HUES48 (cell line): ENCODE measurements at regions not wholly inside any gene's neighbourhood (a gene's known extent, or its start where the extent isn't known, plus 50 kb on each side); places are given as distances from the start of the nearest gene placed in this dataset.

Experiments used
- H3K27ac ChIP-seq: one replicate; pipeline ENCODE4 v1.7.0; 2013; ENCODE audit warnings: low read depth, low read length, inconsistent platforms
- H3K27me3 ChIP-seq: 2 replicates; pipeline ENCODE4 v1.6.1; 2013; ENCODE audit warnings: mild to moderate bottlenecking, low read length; ENCODE audit not compliant: control insufficient read depth, insufficient read depth
- H3K36me3 ChIP-seq: 2 replicates; pipeline ENCODE4 v1.6.1; 2013; ENCODE audit warnings: low read length; ENCODE audit not compliant: control insufficient read depth, insufficient read depth
- H3K4me1 ChIP-seq: 2 replicates; pipeline ENCODE4 v1.6.1; 2013; ENCODE audit warnings: mild to moderate bottlenecking, low read length; ENCODE audit not compliant: control insufficient read depth, insufficient read depth
- H3K4me3 ChIP-seq: 2 replicates; pipeline ENCODE4 v1.5.1; 2013; ENCODE audit warnings: mild to moderate bottlenecking, low read depth, low read length
- H3K9ac ChIP-seq: 2 replicates; pipeline ENCODE4 v1.6.1; 2013; ENCODE audit warnings: mild to moderate bottlenecking, low read depth, low read length, moderate library complexity
- H3K9me3 ChIP-seq: 2 replicates; pipeline ENCODE4 v1.6.1; 2013; ENCODE audit warnings: low read length; ENCODE audit not compliant: control insufficient read depth, insufficient read depth

DNA sequence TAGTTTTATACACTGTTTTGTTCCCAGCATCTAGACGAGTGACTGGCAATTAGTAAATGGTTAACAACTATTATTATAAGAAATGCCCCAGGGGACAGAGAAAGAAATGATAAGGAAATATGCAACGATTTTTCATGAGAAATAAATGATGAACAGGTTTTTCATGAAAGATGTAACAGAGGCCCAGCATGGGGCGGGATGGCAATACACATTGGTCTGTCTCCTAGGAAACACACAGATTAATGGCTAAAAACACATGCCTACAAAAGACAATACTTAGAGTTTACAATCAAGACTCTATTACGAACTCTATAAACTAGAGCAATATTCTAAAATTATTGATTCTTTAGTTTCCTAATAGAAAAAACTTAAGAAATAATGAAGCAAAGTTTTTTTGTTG lies 441.5 kb upstream of the CDH9 start:
- Histone ChIP-seq H3K27ac (no peak overlapping the region), H3K27me3 (no peaks in the 10 kb centered on the region)

DNA sequence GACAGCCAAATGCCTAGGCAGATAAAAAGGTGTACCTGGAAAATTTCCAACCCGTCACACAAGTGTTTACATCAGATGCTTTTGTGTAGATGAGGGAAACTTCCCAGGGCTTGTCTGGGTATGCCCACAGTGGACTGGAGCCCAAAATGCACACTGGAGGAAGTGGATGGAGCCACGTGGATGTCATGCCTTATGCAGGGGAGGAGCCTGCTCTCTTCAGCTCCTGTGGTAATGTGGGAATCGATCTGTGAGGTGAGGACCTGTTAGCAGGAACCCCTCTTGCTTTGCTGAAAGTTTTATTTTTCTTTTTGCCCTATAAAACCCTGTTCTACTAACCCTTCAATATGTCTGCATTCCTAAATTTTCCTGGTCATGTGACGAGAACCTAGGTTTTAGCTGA lies 439.2 kb upstream of the CDH9 start:
- Histone ChIP-seq H3K27me3 (no peaks in the 10 kb centered on the region), H3K9me3 (peaks cover 35% of the 10 kb centered on the region), H3K36me3 (peaks cover 46% of the 10 kb centered on the region), H3K9ac (no peak overlapping the region), H3K4me3 (no peak overlapping the region), H3K27ac (no peak overlapping the region), H3K4me1 (no peaks in the 10 kb centered on the region)

More for the DNA sequence above, 441.5 kb upstream of the CDH9 start:
- Histone ChIP-seq H3K9ac (no peak overlapping the region), H3K9me3 (peaks cover 27% of the 10 kb centered on the region), H3K36me3 (peaks cover 36% of the 10 kb centered on the region), H3K4me1 (no peaks in the 10 kb centered on the region), H3K4me3 (no peak overlapping the region)

DNA sequence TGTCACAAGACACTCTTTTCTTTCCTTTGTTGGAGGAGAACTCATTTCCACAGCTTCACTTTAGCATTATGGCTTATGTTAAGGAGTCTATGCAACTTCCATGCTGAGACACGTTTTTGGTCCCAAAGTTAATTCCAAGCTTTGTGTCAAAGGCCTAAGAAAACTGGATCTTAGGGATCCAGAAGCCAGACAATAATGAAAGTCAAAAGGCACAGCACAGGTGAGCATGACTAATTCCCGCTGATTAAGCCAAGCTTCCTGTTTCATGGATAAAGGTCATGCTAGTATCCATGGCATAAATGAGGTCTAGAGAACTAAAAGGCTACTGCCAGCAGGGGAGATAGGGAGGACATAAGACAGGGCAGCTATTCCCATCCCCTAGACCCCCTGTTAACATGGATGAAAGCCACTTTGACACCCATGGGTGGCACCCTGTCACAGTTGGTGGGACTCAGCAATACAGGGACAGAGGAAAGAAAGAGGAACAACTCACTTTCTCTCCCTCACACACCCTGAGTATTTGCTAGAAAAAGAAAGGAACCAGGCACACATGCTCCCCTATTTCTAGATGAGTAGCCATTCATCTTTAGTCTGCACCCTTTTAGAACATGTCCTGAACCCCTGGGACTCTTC lies 438.1 kb upstream of the CDH9 start:
- peaks cover 35% of the 10 kb centered on the region for H3K9me3 ChIP-seq

DNA sequence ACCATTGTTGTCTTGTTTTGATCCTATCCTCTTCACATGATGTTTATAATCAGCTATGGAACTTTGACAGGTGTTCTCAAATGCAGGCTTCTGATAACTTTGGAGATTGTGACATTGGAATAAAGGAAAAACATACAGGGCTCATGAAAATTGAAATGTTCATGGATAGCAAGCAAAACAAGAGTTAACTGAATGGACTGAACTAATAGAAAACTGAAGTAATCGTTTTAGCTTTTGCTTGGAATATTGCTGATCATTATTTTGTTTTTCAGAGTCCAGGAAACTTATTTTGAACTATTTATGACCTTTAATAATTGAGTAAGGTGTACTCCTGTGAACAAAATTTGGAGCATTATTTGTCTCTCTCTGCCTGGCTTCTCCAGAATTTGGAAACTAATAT lies 436.7 kb upstream of the CDH9 start:
- Histone ChIP-seq H3K9me3 (peaks cover 35% of the 10 kb centered on the region), H3K36me3 (peaks cover 46% of the 10 kb centered on the region), H3K4me3 (peak overlapping the region; percentile 82), H3K27ac (no peak overlapping the region), H3K9ac (no peak overlapping the region), H3K27me3 (no peaks in the 10 kb centered on the region), H3K4me1 (peaks cover 8% of the 10 kb centered on the region; the same call in 1 of the 2 replicates)

More for the DNA sequence above, 438.1 kb upstream of the CDH9 start:
- Histone ChIP-seq H3K4me1 (peaks cover 5% of the 10 kb centered on the region; the same call in 1 of the 2 replicates), H3K27ac (no peak overlapping the region), H3K27me3 (no peaks in the 10 kb centered on the region), H3K4me3 (peak overlapping the region; percentile 82; the same call in 1 of the 2 replicates), H3K9ac (no peak overlapping the region), H3K36me3 (peaks cover 46% of the 10 kb centered on the region)

DNA sequence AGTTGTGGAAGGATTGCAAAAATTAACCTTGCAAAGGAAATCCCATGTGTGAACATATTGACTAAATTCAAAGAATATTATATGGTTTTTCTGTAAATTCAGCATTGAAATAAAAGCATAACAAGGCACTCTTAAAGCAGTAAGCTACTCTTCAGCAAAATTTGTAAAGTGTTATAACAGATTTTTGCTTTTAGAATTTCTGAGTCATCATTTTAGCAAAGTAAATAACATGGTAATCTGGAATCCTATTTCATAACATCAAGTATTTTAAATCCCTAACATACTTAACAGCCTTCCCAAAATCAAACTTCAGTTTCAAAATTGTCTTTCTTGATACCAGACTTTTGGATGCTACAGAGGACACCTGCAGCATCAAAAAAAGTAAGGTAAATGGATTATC lies 436.0 kb upstream of the CDH9 start:
- Histone ChIP-seq H3K36me3 (peaks cover 46% of the 10 kb centered on the region), H3K9me3 (peaks cover 35% of the 10 kb centered on the region), H3K27ac (no peak overlapping the region), H3K4me1 (peaks cover 8% of the 10 kb centered on the region; the same call in 1 of the 2 replicates), H3K4me3 (peak overlapping the region; percentile 82), H3K9ac (peak overlapping the region; percentile 92), H3K27me3 (no peaks in the 10 kb centered on the region)

DNA sequence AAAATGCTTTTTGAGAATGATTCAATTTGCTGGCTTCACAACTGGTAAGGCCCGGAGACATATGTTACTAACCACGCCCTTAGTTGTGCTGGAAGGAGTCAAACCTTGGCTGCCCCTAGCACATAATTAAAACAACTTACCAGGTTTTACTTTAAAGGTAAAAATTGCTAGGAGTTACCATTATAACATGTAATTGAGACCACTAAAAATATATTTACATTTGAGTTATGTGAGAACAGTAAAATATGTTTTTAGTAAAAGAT lies 435.6 kb upstream of the CDH9 start:
- peaks cover 46% of the 10 kb centered on the region for H3K36me3 ChIP-seq
- H3K27me3 ChIP-seq, result no peaks in the 10 kb centered on the region
- H3K9ac ChIP-seq, result peak overlapping the region; percentile 92
- peaks cover 35% of the 10 kb centered on the region for H3K9me3 ChIP-seq
- peaks cover 8% of the 10 kb centered on the region; the same call in 1 of the 2 replicates for H3K4me1 ChIP-seq
- peak overlapping the region; percentile 82 for H3K4me3 ChIP-seq
- no peak overlapping the region for H3K27ac ChIP-seq

DNA sequence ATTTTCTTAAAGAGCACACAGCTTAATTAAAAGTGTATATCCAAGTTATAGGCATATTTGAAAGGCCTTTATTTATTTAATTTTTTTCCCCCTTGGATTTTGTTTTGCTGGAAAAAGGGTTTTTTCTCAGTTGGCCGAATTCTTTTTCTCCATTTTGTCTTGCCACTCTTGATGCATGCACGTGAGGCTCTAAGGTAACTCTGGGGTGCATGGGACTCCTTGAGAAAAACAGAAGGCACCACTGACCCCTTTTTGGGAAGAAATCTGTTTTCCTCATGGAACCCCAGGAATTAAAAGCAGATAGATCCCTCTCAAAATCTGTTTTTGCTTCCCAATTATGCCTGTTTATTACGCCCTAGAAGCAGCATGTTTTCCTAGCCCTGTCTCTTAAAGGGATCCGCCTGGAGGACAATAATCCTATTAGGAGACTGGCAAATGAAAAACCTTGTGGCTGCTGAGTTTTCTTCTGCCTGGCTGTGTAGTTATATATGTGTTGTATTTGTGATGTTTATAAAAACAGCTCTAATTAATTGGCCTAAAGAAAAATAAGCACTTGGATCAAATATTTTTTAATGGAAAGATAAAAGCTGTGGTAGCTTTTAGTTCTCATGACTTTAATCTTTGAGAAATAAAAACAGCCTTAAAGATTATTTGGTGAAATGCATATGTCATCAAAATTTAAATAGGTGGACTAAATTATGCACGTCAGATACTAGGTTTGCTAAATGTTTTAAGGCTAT lies 435.1 kb upstream of the CDH9 start:
- H3K4me3 ChIP-seq, result peak overlapping the region; percentile 82
- H3K4me1 ChIP-seq, result peaks cover 8% of the 10 kb centered on the region; the same call in 1 of the 2 replicates
- H3K36me3 ChIP-seq, result peaks cover 46% of the 10 kb centered on the region
- no peak overlapping the region for H3K27ac ChIP-seq
- peaks cover 35% of the 10 kb centered on the region for H3K9me3 ChIP-seq
- peak overlapping the region; percentile 92 for H3K9ac ChIP-seq
- H3K27me3 ChIP-seq, result no peaks in the 10 kb centered on the region

DNA sequence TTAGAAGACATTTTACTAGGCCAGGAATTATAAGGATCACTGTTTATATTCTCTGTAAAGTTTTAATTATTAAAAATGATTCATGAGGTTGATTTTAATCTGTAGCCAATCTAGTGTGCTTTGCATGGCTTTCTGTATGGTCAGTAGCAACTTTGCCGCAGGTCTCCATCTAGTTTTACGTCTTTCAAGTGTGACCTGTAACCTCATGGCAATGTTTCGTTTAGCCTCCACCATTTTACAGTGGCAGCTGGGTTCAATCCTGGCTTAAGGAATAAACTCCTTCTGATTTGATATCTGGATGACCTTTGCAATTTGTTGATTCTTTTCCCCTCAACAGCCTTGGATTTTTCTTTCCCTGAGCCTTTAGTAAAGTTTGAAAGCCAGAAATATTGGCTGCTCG lies 434.5 kb upstream of the CDH9 start:
- Histone ChIP-seq H3K36me3 (peaks cover 41% of the 10 kb centered on the region), H3K4me3 (peak overlapping the region; percentile 82), H3K27me3 (no peaks in the 10 kb centered on the region), H3K4me1 (peaks cover 8% of the 10 kb centered on the region; the same call in 1 of the 2 replicates), H3K9me3 (peaks cover 35% of the 10 kb centered on the region), H3K27ac (peak overlapping the region; percentile 31), H3K9ac (peak overlapping the region; percentile 92)

DNA sequence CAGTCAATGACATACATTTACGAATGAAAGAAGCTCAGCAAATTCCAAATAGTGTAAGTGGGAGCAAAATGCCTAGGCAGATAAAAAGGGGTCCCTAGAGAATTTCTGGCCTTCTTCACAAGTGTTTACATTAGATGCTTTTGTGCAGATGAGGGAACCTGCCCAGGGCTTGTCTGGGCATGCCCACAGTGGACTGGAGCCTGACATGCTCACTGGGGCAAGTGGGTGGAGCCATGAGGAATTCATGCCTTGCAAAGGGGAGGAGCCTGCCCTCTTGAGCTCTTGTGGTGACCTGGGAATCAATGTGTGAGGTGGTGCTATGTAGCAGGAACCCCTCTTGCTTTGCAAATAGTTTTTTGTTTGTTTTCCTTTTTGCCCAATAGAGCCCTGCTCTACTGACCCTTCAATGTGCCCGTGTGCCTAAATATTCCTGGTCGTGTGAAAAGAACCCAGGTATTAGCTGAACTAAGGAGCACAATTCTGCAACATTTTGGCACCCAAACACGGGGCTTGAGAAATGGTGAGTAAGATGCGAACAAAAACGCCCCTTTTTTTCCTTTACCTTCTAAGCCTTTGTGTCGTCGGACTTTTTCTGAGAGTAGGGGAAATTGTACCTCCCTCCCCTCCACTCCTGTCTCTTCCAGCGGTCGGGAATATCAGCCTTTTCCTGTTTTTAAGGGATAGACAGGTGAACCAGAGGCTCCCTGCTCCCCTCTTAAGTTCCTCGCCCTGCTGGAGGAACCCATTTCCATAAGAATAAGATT lies 433.8 kb upstream of the CDH9 start:
- peak overlapping the region; percentile 46 for H3K27ac ChIP-seq
- no peaks in the 10 kb centered on the region for H3K27me3 ChIP-seq
- H3K9me3 ChIP-seq, result peaks cover 31% of the 10 kb centered on the region
- H3K9ac ChIP-seq, result peak overlapping the region; percentile 92
- H3K4me1 ChIP-seq, result peaks cover 8% of the 10 kb centered on the region; the same call in 1 of the 2 replicates
- H3K36me3 ChIP-seq, result peaks cover 34% of the 10 kb centered on the region
- H3K4me3 ChIP-seq, result peak overlapping the region; percentile 82

DNA sequence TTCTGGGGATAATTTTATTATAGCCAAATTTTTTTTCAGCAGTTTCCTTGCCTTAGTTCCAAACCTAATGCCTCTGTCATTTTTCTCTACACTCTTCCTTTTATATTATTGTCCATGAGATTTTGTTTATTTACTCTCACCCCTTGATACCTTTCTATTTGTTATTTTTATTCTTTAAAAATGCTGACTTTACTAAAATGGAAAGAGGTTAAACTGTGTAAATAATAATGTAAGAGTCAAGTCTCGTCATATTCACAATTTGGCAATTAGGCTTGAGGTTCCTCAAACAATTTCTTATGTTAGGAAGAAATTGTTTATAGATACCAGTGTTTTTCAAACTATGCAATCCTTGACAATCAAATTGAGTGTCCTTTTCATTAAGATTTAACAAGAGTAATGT lies 428.6 kb upstream of the CDH9 start:
- Histone ChIP-seq H3K4me1 (peaks cover 8% of the 10 kb centered on the region; the same call in 1 of the 2 replicates), H3K27me3 (no peaks in the 10 kb centered on the region), H3K9ac (no peak overlapping the region), H3K36me3 (no peaks in the 10 kb centered on the region), H3K27ac (no peak overlapping the region), H3K9me3 (no peaks in the 10 kb centered on the region), H3K4me3 (no peak overlapping the region)

DNA sequence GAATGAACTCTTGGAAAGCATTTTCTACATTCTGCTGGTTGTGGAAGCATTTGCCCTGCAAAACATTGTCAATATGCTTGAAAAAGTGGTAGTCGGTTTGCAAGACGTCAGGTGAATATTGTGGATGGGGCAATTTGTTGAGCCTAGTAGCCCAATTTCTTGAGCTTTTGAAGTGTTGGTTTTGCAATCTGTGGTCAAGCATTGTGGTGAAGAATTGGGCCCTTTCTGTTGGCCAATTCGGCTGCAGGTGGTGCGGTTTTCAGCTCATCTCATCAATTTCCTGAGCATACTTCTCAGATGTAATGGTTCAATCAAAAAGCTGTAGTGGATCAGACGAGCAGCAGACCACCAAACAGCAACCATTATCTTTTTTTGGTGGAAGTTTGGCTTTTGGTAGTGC lies 426.8 kb upstream of the CDH9 start:
- Histone ChIP-seq H3K9ac (no peak overlapping the region), H3K27ac (no peak overlapping the region), H3K4me1 (no peaks in the 10 kb centered on the region), H3K27me3 (no peaks in the 10 kb centered on the region), H3K9me3 (no peaks in the 10 kb centered on the region), H3K4me3 (no peak overlapping the region), H3K36me3 (no peaks in the 10 kb centered on the region)
